K562 (cell line): ENCODE measurements at regions not wholly inside any gene's neighbourhood (a gene's known extent, or its start where the extent isn't known, plus 50 kb on each side); places are given as distances from the start of the nearest gene placed in this dataset.

Experiments used
- ATAC-seq: fragments of 200-7000 bp; cut with Tn5 transposase; 3 replicates; pipeline ENCODE4 v1.9.1; 2020; ENCODE audit warnings: moderate library complexity
- BruUV-seq: library from RNA; stranded (reverse); fragments of 400-500 nt; replicated peaks from 2 replicates; lab custom pipeline; 2021; lab: Mats Ljungman, UMichigan
- CTCF ChIA-PET: fragments of 300-600 bp; formaldehyde crosslinking; extraction: SDS; loops from one replicate; lab custom pipeline; 2021; ENCODE audit warnings: low intra/inter-chr PET ratio; lab: Yijun Ruan, JAX
- POLR2A ChIA-PET: fragments of 300-600, 350-650 bp; sonication (Branson Sonifier 250); formaldehyde crosslinking; extraction: SDS; loops from one replicate; lab custom pipeline; 2021; ENCODE audit warnings: antibody characterized with exemption, inconsistent platforms; lab: Yijun Ruan, JAX
- DNase-seq, 4 experiments: peaks; one replicate each; pipeline versions ENCODE4 v3.0.0 to v3.0.0-alpha.2; 2011 to 2018; ENCODE audit warnings: low spot score in 3 of 4, mixed read lengths in 3 of 4; ENCODE audit errors: extremely low read depth in 1 of 4
- FAIRE-seq: peaks from 2 replicates; lab custom pipeline; 2011; peaks lifted over from hg19 to GRCh38; lab: Jason Lieb, UNC
- H2AFZ ChIP-seq: 2 replicates; pipeline ENCODE4 v1.6.0; 2011; ENCODE audit warnings: low read depth, low read length, control low read depth, inconsistent platforms
- H3K27ac ChIP-seq: fragments of 200-600 bp; 3 replicates; pipeline ENCODE4 v1.8.0; 2011; ENCODE audit warnings: low read depth, mild to moderate bottlenecking, control low read depth, inconsistent platforms, low read length, moderate library complexity, mixed read lengths; ENCODE audit errors: extremely low read depth
- H3K27me3 ChIP-seq, 2 experiments: fragments of 300-600 bp in 1 of 2; 2 replicates in 1 of 2; 3 replicates in 1 of 2; pipeline versions ENCODE4 v1.6.0 to v1.8.0; 2011; ENCODE audit warnings: inconsistent platforms in 2 of 2, low read length in 2 of 2, mild to moderate bottlenecking in 1 of 2, mixed read lengths in 1 of 2, moderate library complexity in 1 of 2; ENCODE audit not compliant: control insufficient read depth in 2 of 2, insufficient read depth in 2 of 2
- H3K36me3 ChIP-seq: fragments of 300-600 bp; 3 replicates; pipeline ENCODE4 v1.8.0; 2011; ENCODE audit warnings: mild to moderate bottlenecking, low read length, inconsistent platforms; ENCODE audit not compliant: control insufficient read depth, insufficient read depth
- H3K4me1 ChIP-seq, 2 experiments: fragments of 200-600 bp in 1 of 2; replicated peaks in 1 of 2; 2 replicates in 1 of 2; 3 replicates in 1 of 2; pipeline versions ENCODE4 v1.5.1 to v1.8.0; 2011; ENCODE audit warnings: inconsistent platforms in 2 of 2, low read length in 2 of 2, mild to moderate bottlenecking in 1 of 2, mixed read lengths in 1 of 2, moderate library complexity in 1 of 2; ENCODE audit not compliant: control insufficient read depth in 2 of 2, insufficient read depth in 2 of 2
- H3K4me2 ChIP-seq: 2 replicates; pipeline ENCODE4 v1.6.1; 2011; ENCODE audit warnings: low read length, control low read depth, inconsistent platforms, mixed read lengths; ENCODE audit not compliant: insufficient read depth
- H3K4me3 ChIP-seq: fragments of 200-600 bp; sonication (generic), shearing (Covaris generic); 2 replicates; pipeline ENCODE4 v1.5.1; 2016; ENCODE audit warnings: control low read depth, inconsistent platforms
- H3K79me2 ChIP-seq: fragments of 200-600 bp; 3 replicates; pipeline ENCODE4 v1.8.0; 2011; ENCODE audit warnings: low read length, inconsistent platforms; ENCODE audit not compliant: control insufficient read depth, insufficient read depth
- H3K9ac ChIP-seq, 2 experiments: 2 replicates each; pipeline versions ENCODE4 v1.6.0 to v1.6.1; 2011; ENCODE audit warnings: low read depth in 2 of 2, low read length in 2 of 2, control low read depth in 1 of 2, inconsistent platforms in 1 of 2, mild to moderate bottlenecking in 1 of 2, mixed read lengths in 1 of 2; ENCODE audit not compliant: insufficient read depth in 1 of 2
- H3K9me1 ChIP-seq: one replicate; pipeline ENCODE4 v1.6.0; 2011; ENCODE audit warnings: inconsistent platforms, mild to moderate bottlenecking, low read length, moderate library complexity; ENCODE audit not compliant: control insufficient read depth, insufficient read depth
- H3K9me3 ChIP-seq: replicated peaks from 2 replicates; pipeline ENCODE4 v1.5.1; 2011; ENCODE audit warnings: low read depth, low read length, inconsistent platforms; ENCODE audit not compliant: control insufficient read depth, insufficient read depth
- H4K20me1 ChIP-seq: replicated peaks from 2 replicates; pipeline ENCODE4 v1.6.1; 2011; ENCODE audit warnings: low read length, inconsistent platforms, mixed read lengths; ENCODE audit not compliant: control insufficient read depth, insufficient read depth
- CHCHD3 ChIP-seq: fragments of 250-450 bp; sonication (Bioruptor Pico); IDR thresholded peaks from 2 replicates; pipeline ENCODE4 v2.1.2; 2022; ENCODE audit warnings: mild to moderate bottlenecking
- ELF2 ChIP-seq: fragments of 250-450 bp; sonication (Bioruptor Pico); IDR thresholded peaks from 2 replicates; pipeline ENCODE4 v1.5.0; 2021; ENCODE audit warnings: mild to moderate bottlenecking
- ERF ChIP-seq: fragments of 450-650 bp; formaldehyde crosslinking; IDR thresholded peaks from 2 replicates; pipeline ENCODE4 v1.4.0; 2020; ENCODE audit warnings: mild to moderate bottlenecking, mixed read lengths
- KDM5B ChIP-seq: fragments of 200-600 bp; sonication (generic); IDR thresholded peaks from 2 replicates; pipeline ENCODE4 v1.6.1; 2012; ENCODE audit warnings: low read depth, mild to moderate bottlenecking, moderate library complexity, low read length, control low read depth, inconsistent platforms; ENCODE audit not compliant: insufficient replicate concordance
- KLF16 ChIP-seq: IDR thresholded peaks from 2 replicates; pipeline ENCODE4 v1.6.1; 2016; ENCODE audit warnings: antibody characterized with exemption
- MBD1 ChIP-seq: fragments of 250-450 bp; sonication (Bioruptor Pico); IDR thresholded peaks from 2 replicates; pipeline ENCODE4 v1.8.0; 2022; ENCODE audit warnings: inconsistent platforms
- RB1 ChIP-seq: fragments of 450-650 bp; IDR thresholded peaks from 2 replicates; pipeline ENCODE4 v1.6.1; 2017; ENCODE audit warnings: low read depth, mild to moderate bottlenecking
- RHOXF2B ChIP-seq: fragments of 250-450 bp; sonication (Bioruptor Pico); conservative IDR thresholded peaks from 2 replicates; pipeline ENCODE4 v1.5.1; 2021
- SFPQ ChIP-seq: fragments of 200-400 bp; formaldehyde crosslinking; IDR thresholded peaks from 2 replicates; pipeline ENCODE4 v1.6.1; 2017; ENCODE audit warnings: mild to moderate bottlenecking, low read depth, low read length, moderate library complexity
- SMARCA5 ChIP-seq: fragments of 450-650 bp; IDR thresholded peaks from 2 replicates; pipeline ENCODE4 v1.6.1; 2016
- TAF7 ChIP-seq: fragments of 450-650 bp; IDR thresholded peaks from 2 replicates; pipeline ENCODE4 v1.6.1; 2016; ENCODE audit warnings: missing genetic modification characterization, missing compliant biosample characterization
- ZKSCAN3 ChIP-seq: fragments of 250-450 bp; sonication (Bioruptor Pico); IDR thresholded peaks from 2 replicates; pipeline ENCODE4 v1.4.0; 2020
- ZNF197 ChIP-seq: fragments of 200-800 bp; sonication (Bioruptor generic); IDR thresholded peaks from 2 replicates; pipeline ENCODE4 v1.6.1; 2016; ENCODE audit warnings: low read depth, missing genetic modification characterization, missing compliant biosample characterization
- WGBS: fragments of 100-300 bp; shearing (Covaris generic); methylation state at CpG from one replicate; pipeline ENCODE4 v1.1.6; 2016; ENCODE audit warnings: low coverage, mixed read lengths; ENCODE audit not compliant: insufficient coverage; ENCODE audit errors: missing lambda C conversion rate; 5-methylcytosine and 5-hydroxymethylcytosine counted together
- in situ Hi-C: fragments of 300-500 bp; cut with MboI; formaldehyde crosslinking; loops from 4 replicates; pipeline ENCODE4 v1.15.0; 2018; ENCODE audit warnings: inconsistent platforms, mixed read lengths
- intact Hi-C: fragments of 100-400 bp; cut with micrococcal nuclease; formaldehyde crosslinking; loops from 2 replicates; pipeline ENCODE4 v1.14.2; 2022

- in situ Hi-C loops, result no loop called here
- intact Hi-C loops, result no loop called here
- no peak for DNase-seq
- no peak overlapping the region for H3K27ac ChIP-seq
- no peak for TF ChIP-seq CHCHD3 (CRISPR knock-in tag)
- TF ChIP-seq, all 486 proteins: peak for 0
- Histone ChIP-seq H2AFZ (no peak overlapping the region), H3K9me3 (no peaks in the 10 kb centered on the region), H3K27me3 (no peaks in the 10 kb centered on the region), H3K9me1 (no peaks in the 10 kb centered on the region), H3K4me2 (no peak overlapping the region), H3K36me3 (no peaks in the 10 kb centered on the region), H3K9ac (no peak overlapping the region), H3K79me2 (no peaks in the 10 kb centered on the region), H4K20me1 (no peaks in the 10 kb centered on the region), H3K4me1 (no peaks in the 10 kb centered on the region), H3K4me3 (no peak overlapping the region)
- no TSS peak for BruUV-seq
- WGBS, result 0% methylated on average over 3 of the region's 4 CpGs
- ATAC-seq, result no peak
- POLR2A ChIA-PET, result no interaction called here
- CTCF ChIA-PET, result no interaction called here
- no peak for FAIRE-seq
Measured at GRCh38 chr3:78273326-78273725, 1233.4 kb downstream of the ROBO2 start.

GRCh38 chr3:78274475-78275065, 1234.7 kb downstream of the ROBO2 start:
- WGBS, result 5% methylated on average over 2 of the region's 2 CpGs
- FAIRE-seq, result no peak
- in situ Hi-C loops, result no loop called here
- no peak overlapping the region for H3K9ac ChIP-seq
- no peak overlapping the region for H2AFZ ChIP-seq
- H3K9me3 ChIP-seq, result no peaks in the 10 kb centered on the region
- no peak overlapping the region for H3K27ac ChIP-seq
- no peak overlapping the region for H3K4me3 ChIP-seq
- no peaks in the 10 kb centered on the region for H3K36me3 ChIP-seq
- no TSS peak for BruUV-seq
- DNase-seq, result no peak
- no peak for TF ChIP-seq ZNF197 (CRISPR knock-in tag)
- TF ChIP-seq KDM5B, result no peak
- TF ChIP-seq SFPQ, result no peak
- TF ChIP-seq KLF16, result no peak
- TF ChIP-seq ERF (CRISPR knock-in tag), result no peak
- no peak for TF ChIP-seq ELF2 (CRISPR knock-in tag)
- no peak for TF ChIP-seq RHOXF2B (CRISPR knock-in tag)
- TF ChIP-seq RB1, result no peak
- TF ChIP-seq SMARCA5, result no peak
- TF ChIP-seq ZKSCAN3 (CRISPR knock-in tag), result no peak
- no peak for TF ChIP-seq TAF7 (tag)
- no peak for TF ChIP-seq MBD1 (CRISPR knock-in tag)
- H4K20me1 ChIP-seq, result no peaks in the 10 kb centered on the region
- intact Hi-C loops, result no loop called here
- no peaks in the 10 kb centered on the region for H3K4me1 ChIP-seq
- no peak overlapping the region for H3K4me2 ChIP-seq
- H3K27me3 ChIP-seq, result no peaks in the 10 kb centered on the region
- H3K9me1 ChIP-seq, result no peaks in the 10 kb centered on the region
- H3K79me2 ChIP-seq, result no peaks in the 10 kb centered on the region
- no peak for ATAC-seq
- CTCF ChIA-PET, result no interaction called here
- POLR2A ChIA-PET, result no interaction called here
